ENCODE measurements at regions not wholly inside any gene's neighbourhood (a gene's known extent, or its start where the extent isn't known, plus 50 kb on each side); places are given as distances from the start of the nearest gene placed in this dataset.

DNA sequence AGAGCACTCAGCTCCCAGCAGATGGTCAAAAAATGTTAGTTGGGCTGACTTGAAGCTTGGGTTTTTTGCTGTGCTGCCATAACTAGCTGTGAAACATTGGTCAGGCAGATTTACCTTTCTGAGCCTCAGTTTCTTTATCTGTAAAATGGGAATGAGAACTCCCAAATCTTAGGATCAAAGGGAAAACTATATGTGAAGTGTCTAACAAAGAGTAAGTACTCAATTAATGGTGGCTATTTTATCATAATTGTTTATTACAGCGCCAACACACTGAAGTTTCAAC is 164.2 kb upstream of the POU3F1 start:
- intact Hi-C loops (cut with DNase I, micrococcal nuclease), result no loop called here
- no peaks in the 10 kb centered on the region for H3K4me1 ChIP-seq (ENCODE audit: low read depth)
- no peak for DNase-seq
- TF ChIP-seq, protein P1, sequence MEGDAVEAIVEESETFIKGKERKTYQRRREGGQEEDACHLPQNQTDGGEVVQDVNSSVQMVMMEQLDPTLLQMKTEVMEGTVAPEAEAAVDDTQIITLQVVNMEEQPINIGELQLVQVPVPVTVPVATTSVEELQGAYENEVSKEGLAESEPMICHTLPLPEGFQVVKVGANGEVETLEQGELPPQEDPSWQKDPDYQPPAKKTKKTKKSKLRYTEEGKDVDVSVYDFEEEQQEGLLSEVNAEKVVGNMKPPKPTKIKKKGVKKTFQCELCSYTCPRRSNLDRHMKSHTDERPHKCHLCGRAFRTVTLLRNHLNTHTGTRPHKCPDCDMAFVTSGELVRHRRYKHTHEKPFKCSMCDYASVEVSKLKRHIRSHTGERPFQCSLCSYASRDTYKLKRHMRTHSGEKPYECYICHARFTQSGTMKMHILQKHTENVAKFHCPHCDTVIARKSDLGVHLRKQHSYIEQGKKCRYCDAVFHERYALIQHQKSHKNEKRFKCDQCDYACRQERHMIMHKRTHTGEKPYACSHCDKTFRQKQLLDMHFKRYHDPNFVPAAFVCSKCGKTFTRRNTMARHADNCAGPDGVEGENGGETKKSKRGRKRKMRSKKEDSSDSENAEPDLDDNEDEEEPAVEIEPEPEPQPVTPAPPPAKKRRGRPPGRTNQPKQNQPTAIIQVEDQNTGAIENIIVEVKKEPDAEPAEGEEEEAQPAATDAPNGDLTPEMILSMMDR (IDR thresholded peaks at IDR 0.05), result no peak
- no peak overlapping the region for H3K4me3 ChIP-seq
- ATAC-seq, result no peak
- H3K9me3 ChIP-seq, result no peaks in the 10 kb centered on the region
- no peaks in the 10 kb centered on the region for H3K36me3 ChIP-seq (ENCODE audit: low read depth)

DNA sequence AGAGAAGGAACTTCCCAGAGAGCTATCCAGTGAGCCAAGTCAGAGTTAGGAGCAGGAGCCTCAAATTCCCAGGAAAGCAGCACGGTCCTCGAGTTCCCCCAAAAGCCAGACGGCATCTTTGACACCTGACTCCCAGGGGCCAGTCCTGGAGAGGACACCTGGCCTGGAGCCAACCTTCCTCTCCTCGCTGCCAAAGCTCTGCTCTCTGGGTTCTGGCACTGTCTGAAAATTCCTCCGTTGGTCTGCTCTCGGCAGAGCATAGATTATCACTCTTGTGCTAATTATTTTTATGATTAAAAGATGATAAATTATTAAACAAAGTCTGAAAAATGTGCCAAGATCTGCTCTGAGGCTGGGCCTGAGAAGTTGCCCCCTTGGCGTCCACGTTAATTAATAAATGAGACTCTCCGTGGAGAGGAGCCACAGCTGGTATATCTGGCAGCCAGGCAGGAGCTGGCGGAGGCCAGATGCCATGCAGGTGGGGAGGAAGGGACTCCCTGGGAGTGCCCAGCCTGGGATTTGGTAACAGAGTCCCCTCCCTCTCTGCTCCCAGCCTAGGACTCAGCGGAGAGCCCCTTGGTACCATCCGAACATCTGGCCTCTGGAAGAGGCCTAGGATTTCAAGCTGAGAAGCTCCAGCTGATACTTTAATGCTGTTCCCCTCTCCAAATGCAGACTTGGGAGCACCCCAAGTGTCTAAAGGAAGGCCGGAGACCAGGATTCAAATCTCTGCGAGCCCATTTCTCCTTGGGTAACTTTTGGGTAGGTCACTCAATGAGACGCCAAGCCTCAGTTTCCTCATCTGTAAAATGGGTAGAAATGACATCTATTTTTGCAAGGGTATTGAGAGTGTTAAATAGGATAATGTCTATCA is 163.7 kb upstream of the POU3F1 start:
- Histone ChIP-seq H3K9me3 (no peaks in the 10 kb centered on the region), H3K4me1 (ENCODE audit: low read depth) (no peaks in the 10 kb centered on the region), H3K4me3 (no peak overlapping the region), H3K36me3 (ENCODE audit: low read depth) (no peaks in the 10 kb centered on the region)
- DNase-seq (no peak), ATAC-seq (no peak)
- intact Hi-C loops (cut with DNase I, micrococcal nuclease), result no loop called here
- TF ChIP-seq, protein P1 (IDR thresholded peaks at IDR 0.05), result no peak

DNA sequence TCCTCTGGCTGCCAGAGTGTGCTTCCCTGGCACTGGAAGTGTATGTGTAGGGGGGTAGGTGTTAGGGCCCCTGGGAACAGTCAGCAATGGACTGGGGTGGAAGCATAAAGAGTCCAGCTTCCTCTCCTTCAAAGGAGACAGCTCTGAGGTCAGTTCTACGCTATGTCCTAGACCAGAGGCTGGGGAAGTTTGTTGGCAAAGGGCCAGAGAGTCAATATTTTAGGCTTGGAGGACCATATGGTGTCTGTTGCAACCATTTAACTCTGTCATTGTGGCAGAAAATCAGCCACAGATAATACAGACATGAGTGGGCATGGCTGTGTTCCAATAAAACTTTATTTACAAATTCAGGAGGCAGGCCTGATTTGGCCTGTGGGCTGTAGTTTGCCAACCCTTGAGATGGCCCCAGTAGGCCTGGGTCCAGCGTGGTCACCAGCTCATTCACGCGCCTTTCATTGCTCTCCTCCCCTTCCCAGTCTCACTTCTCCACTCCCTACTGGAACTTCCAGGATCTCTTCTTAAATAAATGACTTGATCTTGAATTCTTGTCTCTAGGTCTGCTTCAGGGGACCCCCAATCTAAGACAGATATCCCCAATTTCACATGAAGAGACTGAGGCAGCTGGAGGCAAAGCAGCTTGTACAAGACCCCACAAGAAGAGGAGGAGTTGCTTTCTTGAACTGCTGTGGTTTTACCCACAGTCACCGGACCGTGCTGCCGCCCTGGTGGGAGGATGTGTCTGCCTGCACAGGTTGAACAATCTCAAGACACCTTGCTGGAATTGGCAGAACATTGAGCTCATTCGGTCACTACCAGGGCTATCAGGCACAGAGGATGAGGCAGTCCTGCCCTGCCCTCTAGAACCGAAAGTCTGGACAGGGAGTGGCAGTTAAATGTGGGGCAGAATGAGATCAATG is 162.4 kb upstream of the POU3F1 start:
- Histone ChIP-seq H3K9me3 (no peaks in the 10 kb centered on the region), H3K4me3 (no peak overlapping the region), H3K36me3 (ENCODE audit: low read depth) (no peaks in the 10 kb centered on the region), H3K4me1 (ENCODE audit: low read depth) (no peaks in the 10 kb centered on the region)
- peak in 1 of 3 donors; percentile 8 for DNase-seq
- no peak for ATAC-seq
- intact Hi-C loops (cut with DNase I, micrococcal nuclease), result no loop called here
- TF ChIP-seq, protein P1 (IDR thresholded peaks at IDR 0.05), result no peak

DNA sequence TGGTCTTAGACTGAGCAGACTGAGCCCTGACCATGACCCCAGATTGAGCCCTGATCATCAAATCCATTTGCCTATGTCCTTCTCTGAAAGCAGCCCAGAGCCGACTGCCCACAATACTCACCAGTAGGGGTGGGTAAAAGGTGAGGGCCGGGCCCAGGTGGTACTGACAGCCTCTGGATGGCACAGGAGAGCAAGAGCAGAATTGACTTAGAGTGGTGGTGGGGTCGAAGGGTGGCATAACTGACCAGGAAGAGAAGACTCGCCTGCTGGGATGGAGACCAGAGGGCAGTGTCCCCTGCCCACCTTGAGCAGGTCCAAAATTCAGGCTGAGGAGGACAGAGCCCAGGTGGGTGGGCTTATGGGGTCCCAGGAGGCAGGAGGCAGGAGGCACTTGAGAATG is 161.3 kb upstream of the POU3F1 start:
- Histone ChIP-seq H3K9me3 (no peaks in the 10 kb centered on the region), H3K36me3 (ENCODE audit: low read depth) (no peaks in the 10 kb centered on the region), H3K4me1 (ENCODE audit: low read depth) (no peaks in the 10 kb centered on the region), H3K4me3 (no peak overlapping the region)
- intact Hi-C loops (cut with DNase I, micrococcal nuclease), result no loop called here
- DNase-seq, result no peak
- ATAC-seq, result no peak
- TF ChIP-seq, protein P1 (IDR thresholded peaks at IDR 0.05), result no peak

DNA sequence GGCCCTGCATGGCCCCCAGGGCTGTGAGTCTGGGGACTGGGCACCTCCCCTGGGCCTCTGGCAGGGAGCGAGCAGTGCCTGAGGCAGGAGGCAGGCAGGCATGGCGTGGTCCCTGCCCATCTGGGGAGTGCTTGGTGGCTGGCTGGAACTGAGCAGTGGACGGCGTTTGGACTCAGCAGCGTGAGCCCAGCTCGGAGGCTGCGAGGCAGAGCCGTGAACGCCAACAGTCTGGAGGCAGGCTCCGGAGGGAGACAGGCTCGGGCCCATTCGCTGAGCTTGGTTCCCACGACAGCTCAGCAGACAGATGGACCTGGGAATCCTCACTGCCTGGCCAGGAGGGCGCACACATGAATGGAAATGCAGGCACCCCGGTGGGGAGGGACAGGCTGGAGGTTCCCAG is 160.7 kb upstream of the POU3F1 start:
- TF ChIP-seq, protein P1 (IDR thresholded peaks at IDR 0.05), result no peak
- ATAC-seq, result no peak
- Histone ChIP-seq H3K9me3 (no peaks in the 10 kb centered on the region), H3K4me3 (no peak overlapping the region), H3K36me3 (ENCODE audit: low read depth) (no peaks in the 10 kb centered on the region), H3K4me1 (ENCODE audit: low read depth) (no peaks in the 10 kb centered on the region)
- intact Hi-C loops (cut with DNase I, micrococcal nuclease), result no loop called here
- DNase-seq, result no peak

All from mucosa of descending colon (tissue), 3 donors.